Endothelial cell of umbilical vein (primary cell): ENCODE measurements at regions not wholly inside any gene's neighbourhood (a gene's known extent, or its start where the extent isn't known, plus 50 kb on each side); places are given as distances from the start of the nearest gene placed in this dataset.

Experiments used
- BruUV-seq: library from RNA; stranded (reverse); fragments of 400-500 nt; replicated peaks from 2 replicates; lab custom pipeline; 2021; lab: Mats Ljungman, UMichigan
- CTCF ChIA-PET: fragments of 300-600, 350-600 bp; sonication (Branson Sonifier 250); formaldehyde crosslinking; loops from one replicate; lab custom pipeline; 2021; ENCODE audit warnings: antibody characterized with exemption, inconsistent platforms; lab: Charles Lee
- POLR2A ChIA-PET: fragments of 300-600, 350-600 bp; sonication (Branson Sonifier 250); formaldehyde crosslinking; loops from one replicate; lab custom pipeline; 2021; ENCODE audit warnings: antibody characterized with exemption, inconsistent platforms; lab: Charles Lee
- DNase-seq: peaks from one replicate; pipeline ENCODE4 v3.0.0-alpha.2; 2011; ENCODE audit warnings: low read depth, low spot score
- FAIRE-seq: peaks from 2 replicates; lab custom pipeline; 2011; peaks lifted over from hg19 to GRCh38; lab: Jason Lieb, UNC
- H2AFZ ChIP-seq: 2 replicates; pipeline ENCODE4 v1.6.0; 2012; ENCODE audit warnings: low read depth, low read length, control low read depth, inconsistent platforms
- H3K27ac ChIP-seq: 2 replicates; pipeline ENCODE4 v1.5.1; 2011; ENCODE audit warnings: low read depth, mild to moderate bottlenecking, control low read depth, low read length, moderate library complexity; ENCODE audit not compliant: insufficient read depth
- H3K27me3 ChIP-seq, 2 experiments: 2 replicates each; pipeline versions ENCODE4 v1.6.0 to v1.6.1; 2011; ENCODE audit warnings: low read length in 2 of 2, mixed read lengths in 1 of 2; ENCODE audit not compliant: control insufficient read depth in 2 of 2, insufficient read depth in 2 of 2
- H3K36me3 ChIP-seq, 2 experiments: 2 replicates in 1 of 2; 3 replicates in 1 of 2; pipeline ENCODE4 v1.5.1; 2011; ENCODE audit warnings: low read length in 2 of 2, mild to moderate bottlenecking in 1 of 2, moderate library complexity in 1 of 2; ENCODE audit not compliant: control insufficient read depth in 2 of 2, insufficient read depth in 2 of 2; ENCODE audit errors: extremely low read depth in 1 of 2
- H3K4me1 ChIP-seq: 3 replicates; pipeline ENCODE4 v1.5.1; 2011; ENCODE audit warnings: mild to moderate bottlenecking, low read length; ENCODE audit not compliant: control insufficient read depth, insufficient read depth; ENCODE audit errors: extremely low read depth
- H3K4me2 ChIP-seq: 2 replicates; pipeline ENCODE4 v1.6.1; 2011; ENCODE audit warnings: low read length, control low read depth, mixed read lengths; ENCODE audit not compliant: insufficient read depth
- H3K4me3 ChIP-seq, 3 experiments: fragments of 200-600 bp in 1 of 3; sonication (generic), shearing (Covaris generic) in 1 of 3; replicated peaks in 1 of 3; 2 replicates each; pipeline ENCODE4 v1.5.1; 2011 to 2016; ENCODE audit warnings: control low read depth in 3 of 3, low read length in 3 of 3, mild to moderate bottlenecking in 2 of 3, inconsistent platforms in 1 of 3, low read depth in 1 of 3, moderate library complexity in 1 of 3; ENCODE audit not compliant: insufficient read depth in 1 of 3
- H3K79me2 ChIP-seq: 2 replicates; pipeline ENCODE4 v1.6.0; 2012; ENCODE audit warnings: low read length, inconsistent platforms; ENCODE audit not compliant: control insufficient read depth, insufficient read depth
- H3K9ac ChIP-seq: replicated peaks from 2 replicates; pipeline ENCODE3; 2011; ENCODE audit warnings: low read length, control low read depth; ENCODE audit not compliant: insufficient read depth; ENCODE audit errors: extremely low read depth
- H3K9me1 ChIP-seq: replicated peaks from 3 replicates; pipeline ENCODE4 v1.6.0; 2011; ENCODE audit warnings: mild to moderate bottlenecking, low read length; ENCODE audit not compliant: control insufficient read depth, insufficient read depth; ENCODE audit errors: extremely low read depth
- H3K9me3 ChIP-seq: replicated peaks from 2 replicates; pipeline ENCODE4 v1.5.1; 2012; ENCODE audit warnings: low read length, inconsistent platforms; ENCODE audit not compliant: control insufficient read depth, insufficient read depth
- H4K20me1 ChIP-seq: replicated peaks from 2 replicates; pipeline ENCODE3; 2011; ENCODE audit warnings: mild to moderate bottlenecking, low read length; ENCODE audit not compliant: control insufficient read depth, insufficient read depth; ENCODE audit errors: extremely low read depth
- CTCF ChIP-seq, 2 donors: IDR thresholded peaks; 1 replicate in 1 of 2; 2 replicates in 1 of 2; pipeline ENCODE4 v1.5.1; 2011; ENCODE audit warnings: low read length in 2 of 2, mild to moderate bottlenecking in 2 of 2, moderate library complexity in 2 of 2, control low read depth in 1 of 2, inconsistent platforms in 1 of 2, low read depth in 1 of 2; ENCODE audit not compliant: insufficient read depth in 1 of 2; ENCODE audit errors: extremely low read depth in 1 of 2
- EZH2 ChIP-seq: IDR thresholded peaks from 2 replicates; pipeline ENCODE4 v1.6.1; 2012; ENCODE audit warnings: borderline replicate concordance, low read depth, mild to moderate bottlenecking, moderate library complexity, low read length, inconsistent platforms; ENCODE audit not compliant: severe bottlenecking
- FOS ChIP-seq: IDR thresholded peaks from 2 replicates; pipeline ENCODE4 v1.6.1; 2011; ENCODE audit warnings: mild to moderate bottlenecking, low read length, moderate library complexity, borderline replicate concordance; ENCODE audit not compliant: insufficient read depth
- GATA2 ChIP-seq: IDR thresholded peaks from 2 replicates; pipeline ENCODE4 v1.7.0; 2011; ENCODE audit warnings: low read depth, mild to moderate bottlenecking, moderate library complexity, mixed read lengths, low read length; ENCODE audit not compliant: insufficient read length, insufficient read depth
- JUN ChIP-seq: IDR thresholded peaks from 2 replicates; pipeline ENCODE4 v1.6.1; 2011; ENCODE audit warnings: borderline replicate concordance, low read depth; ENCODE audit not compliant: insufficient read length, insufficient read depth
- MYC ChIP-seq: IDR thresholded peaks from one replicate; pipeline ENCODE4 v1.6.1; 2011; ENCODE audit warnings: mild to moderate bottlenecking, low read depth, low read length
- POLR2A ChIP-seq: IDR thresholded peaks from 2 replicates; pipeline ENCODE4 v1.6.1; 2012; ENCODE audit warnings: low read depth, mild to moderate bottlenecking, control low read depth, low read length
- POLR2AphosphoS5 ChIP-seq: IDR thresholded peaks from 2 replicates; pipeline ENCODE4 v1.6.1; 2012; ENCODE audit warnings: low read depth, mild to moderate bottlenecking, control low read depth, low read length, moderate library complexity; ENCODE audit not compliant: insufficient read depth
- dilution Hi-C: fragments of 300-500 bp; cut with MboI; formaldehyde crosslinking; loops from one replicate; pipeline ENCODE4 v1.15.0; 2019; ENCODE audit warnings: low sequenced_read_pairs; ENCODE audit not compliant: extremely low pct_ligation_motif_present
- intact Hi-C: fragments of 100-400 bp; cut with micrococcal nuclease; formaldehyde crosslinking; loops from one replicate; pipeline ENCODE4 v1.10.0; 2022
- TF ChIP-seq, protein P1 (sequence below): IDR thresholded peaks from 2 replicates; pipeline ENCODE4 v1.6.1; 2011; ENCODE audit not compliant: insufficient read depth, insufficient read length

- Histone ChIP-seq H3K9me1 (no peaks in the 10 kb centered on the region), H3K4me1 (no peaks in the 10 kb centered on the region), H3K27me3 (no peaks in the 10 kb centered on the region), H4K20me1 (no peaks in the 10 kb centered on the region), H3K4me3 (no peak overlapping the region), H3K79me2 (no peaks in the 10 kb centered on the region), H3K4me2 (no peak overlapping the region), H3K9ac (no peak overlapping the region), H3K36me3 (no peaks in the 10 kb centered on the region), H2AFZ (no peak overlapping the region), H3K9me3 (no peaks in the 10 kb centered on the region), H3K27ac (no peak overlapping the region)
- no peak for DNase-seq
- no TSS peak for BruUV-seq
- ChIA-PET POLR2A (no interaction called here), CTCF (no interaction called here)
- intact Hi-C loops (no loop called here), dilution Hi-C loops (no loop called here)
- no peak for TF ChIP-seq POLR2A
- TF ChIP-seq JUN: no peak
- TF ChIP-seq GATA2: no peak
- no peak for TF ChIP-seq EZH2
- FAIRE-seq: no peak
Observed at GRCh38 chr3:102614585-102614984, 179.8 kb downstream of the ZPLD1 start.

DNA sequence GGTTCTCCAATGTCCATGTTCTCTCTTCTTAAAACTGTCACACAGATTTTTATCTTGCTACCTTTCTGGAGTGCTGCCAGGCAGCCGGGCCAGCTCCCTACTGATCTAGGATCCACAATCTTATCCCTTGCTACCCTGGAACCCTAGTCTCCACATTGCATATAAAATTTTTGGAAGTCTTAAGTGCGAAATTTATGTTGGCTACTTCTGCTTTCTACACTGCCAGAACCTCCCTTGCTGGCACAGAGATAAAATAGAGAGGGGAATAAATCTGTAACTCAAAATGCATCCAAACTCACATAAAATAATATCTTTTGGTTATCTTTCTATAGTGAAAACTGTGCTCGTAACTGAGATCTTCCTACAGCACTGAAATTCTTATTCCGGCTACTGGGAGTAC is 182.6 kb downstream of the ZPLD1 start:
- Histone ChIP-seq H3K4me1 (no peaks in the 10 kb centered on the region), H4K20me1 (no peaks in the 10 kb centered on the region), H3K27ac (no peak overlapping the region), H3K9ac (no peak overlapping the region), H2AFZ (no peak overlapping the region), H3K4me2 (no peak overlapping the region), H3K79me2 (no peaks in the 10 kb centered on the region), H3K9me1 (no peaks in the 10 kb centered on the region), H3K4me3 (no peak overlapping the region), H3K36me3 (no peaks in the 10 kb centered on the region), H3K27me3 (no peaks in the 10 kb centered on the region), H3K9me3 (no peaks in the 10 kb centered on the region)
- intact Hi-C loops: no loop called here
- no peak for TF ChIP-seq POLR2A
- no peak for TF ChIP-seq FOS
- no peak for TF ChIP-seq EZH2
- TF ChIP-seq POLR2AphosphoS5: no peak
- no peak for TF ChIP-seq JUN
- no peak for TF ChIP-seq MYC
- no peak for TF ChIP-seq GATA2
- TF ChIP-seq, protein P1, sequence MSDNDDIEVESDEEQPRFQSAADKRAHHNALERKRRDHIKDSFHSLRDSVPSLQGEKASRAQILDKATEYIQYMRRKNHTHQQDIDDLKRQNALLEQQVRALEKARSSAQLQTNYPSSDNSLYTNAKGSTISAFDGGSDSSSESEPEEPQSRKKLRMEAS: no peak
- TF ChIP-seq CTCF (IDR thresholded peaks at IDR 0.05; ENCODE audit: extremely low read depth in 1 of 2, insufficient read depth in 1 of 2, low read depth in 1 of 2, low read length in 2 of 2): no peak
- POLR2A ChIA-PET: no interaction called here
- no peak for FAIRE-seq
- no peak for DNase-seq
- dilution Hi-C loops: no loop called here
- CTCF ChIA-PET: no interaction called here
- BruUV-seq: no TSS peak
